Thymus (tissue), 11 donors: ENCODE measurements at regions not wholly inside any gene's neighbourhood (a gene's known extent, or its start where the extent isn't known, plus 50 kb on each side); places are given as distances from the start of the nearest gene placed in this dataset.

Experiments
- DNase-seq, 9 donors: peaks; one replicate each; pipeline ENCODE4 v3.0.0-alpha.2; 2013; ENCODE audit warnings: low spot score in 9 of 9, low read depth in 6 of 9, missing footprints in 1 of 9
- H3K27ac ChIP-seq, 2 donors: one replicate each; pipeline ENCODE4 v1.5.1; 2013; ENCODE audit warnings: control low read depth in 1 of 2, low read depth in 1 of 2, low read length in 1 of 2, mild to moderate bottlenecking in 1 of 2, moderate library complexity in 1 of 2
- H3K27me3 ChIP-seq, 2 donors: one replicate each; pipeline ENCODE4 v1.5.1; 2013; ENCODE audit warnings: low read length in 1 of 2; ENCODE audit not compliant: control insufficient read depth in 2 of 2, insufficient read depth in 1 of 2
- H3K36me3 ChIP-seq, 2 donors: one replicate each; pipeline ENCODE4 v1.5.1; 2013; ENCODE audit warnings: low read length in 1 of 2, mild to moderate bottlenecking in 1 of 2, moderate library complexity in 1 of 2; ENCODE audit not compliant: control insufficient read depth in 2 of 2, insufficient read depth in 2 of 2
- H3K4me1 ChIP-seq, 2 donors: one replicate each; pipeline ENCODE4 v1.5.1; 2013; ENCODE audit warnings: low read length in 2 of 2; ENCODE audit not compliant: control insufficient read depth in 2 of 2, insufficient read depth in 2 of 2
- H3K4me3 ChIP-seq, 2 donors: one replicate each; pipeline ENCODE4 v1.5.1; 2013; ENCODE audit warnings: low read length in 2 of 2, control low read depth in 1 of 2, mild to moderate bottlenecking in 1 of 2
- H3K9me3 ChIP-seq, 2 donors: one replicate each; pipeline ENCODE4 v1.5.1; 2013; ENCODE audit warnings: low read length in 1 of 2, mild to moderate bottlenecking in 1 of 2; ENCODE audit not compliant: control insufficient read depth in 2 of 2, insufficient read depth in 1 of 2
- WGBS: extraction: QIAGEN DNeasy Blood & Tissue Kit; methylation state at CpG from one replicate; pipeline ENCODE4 v1.1.7; 2013; 5-methylcytosine and 5-hydroxymethylcytosine counted together
- donor health status: healthy.

DNA sequence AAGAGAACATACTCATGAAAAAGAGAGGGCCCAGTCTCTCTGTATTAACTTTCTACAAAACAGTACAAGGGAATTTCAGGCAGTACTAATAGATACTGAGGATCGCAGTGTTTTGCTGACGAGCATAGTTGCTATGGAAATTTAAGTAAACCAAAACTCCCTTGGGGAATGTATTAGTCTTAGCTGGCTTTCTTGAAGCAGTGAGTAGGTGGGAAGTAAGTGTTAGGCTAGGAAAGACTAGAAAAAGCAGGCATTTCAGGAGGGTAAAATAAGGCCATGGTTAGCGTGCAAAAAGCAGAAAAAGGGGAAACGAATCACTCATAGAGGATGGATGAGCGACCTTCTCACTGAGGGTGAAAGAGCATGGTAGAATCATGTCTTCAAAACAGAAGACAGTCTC lies 84.3 kb upstream of the ACTBL2 start:
- DNase-seq: no peak
- Histone ChIP-seq H3K36me3 (no peaks in the 10 kb centered on the region), H3K9me3 (no peaks in the 10 kb centered on the region), H3K27ac (no peak overlapping the region), H3K4me3 (no peak overlapping the region), H3K27me3 (no peaks in the 10 kb centered on the region), H3K4me1 (no peaks in the 10 kb centered on the region)
- WGBS: 93% methylated on average over 5 of the region's 5 CpGs

DNA sequence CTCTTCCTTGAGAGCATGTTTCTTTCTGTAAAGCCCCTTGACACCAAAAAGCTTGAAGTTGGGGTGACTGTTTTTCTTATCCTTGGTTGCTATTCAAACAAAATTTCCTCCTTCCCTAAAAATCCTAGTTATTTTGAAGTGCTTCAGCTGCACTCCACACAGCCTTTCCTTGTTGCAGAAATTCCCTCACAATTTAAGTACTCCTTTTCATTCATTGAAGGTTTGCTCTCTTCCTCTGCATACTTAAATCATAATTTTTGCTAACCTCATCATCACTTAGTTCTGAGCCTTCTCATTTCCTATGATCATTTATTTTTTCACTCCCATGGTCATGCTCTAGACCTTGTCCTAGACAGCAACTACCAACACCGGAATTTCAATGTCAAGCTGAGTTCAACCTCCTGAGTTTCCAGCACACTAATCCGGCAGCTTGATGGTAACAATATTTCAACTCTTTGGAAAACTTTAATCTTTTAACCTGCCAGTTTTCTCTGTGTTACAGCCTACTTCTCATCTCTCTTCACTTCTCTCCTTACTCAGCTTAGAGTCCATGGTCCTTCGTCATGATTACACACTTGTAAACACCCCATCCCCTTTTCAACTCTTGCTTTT lies 78.7 kb upstream of the ACTBL2 start:
- 96% methylated on average over 3 of the region's 3 CpGs for WGBS
- H3K9me3 ChIP-seq: no peaks in the 10 kb centered on the region
- H3K36me3 ChIP-seq: no peaks in the 10 kb centered on the region
- no peak overlapping the region for H3K27ac ChIP-seq
- no peak for DNase-seq
- H3K27me3 ChIP-seq: no peaks in the 10 kb centered on the region
- H3K4me3 ChIP-seq: no peak overlapping the region
- H3K4me1 ChIP-seq: no peaks in the 10 kb centered on the region

- no peak for DNase-seq
- Histone ChIP-seq H3K36me3 (no peaks in the 10 kb centered on the region), H3K27ac (no peak overlapping the region), H3K4me1 (no peaks in the 10 kb centered on the region), H3K4me3 (no peak overlapping the region), H3K9me3 (no peaks in the 10 kb centered on the region), H3K27me3 (no peaks in the 10 kb centered on the region)
- 95% methylated on average over 3 of the region's 3 CpGs for WGBS
These were observed 76.6 kb upstream of the ACTBL2 start for GRCh38 chr5:57559110-57559635.

GRCh38 chr5:57552033-57552432 lies 69.4 kb upstream of the ACTBL2 start:
- H3K27ac ChIP-seq: no peak overlapping the region
- DNase-seq: no peak
- WGBS: 94% methylated on average over 3 of the region's 3 CpGs
- H3K36me3 ChIP-seq: no peaks in the 10 kb centered on the region
- H3K4me1 ChIP-seq: no peaks in the 10 kb centered on the region
- no peaks in the 10 kb centered on the region for H3K9me3 ChIP-seq
- no peak overlapping the region for H3K4me3 ChIP-seq
- no peaks in the 10 kb centered on the region for H3K27me3 ChIP-seq

DNA sequence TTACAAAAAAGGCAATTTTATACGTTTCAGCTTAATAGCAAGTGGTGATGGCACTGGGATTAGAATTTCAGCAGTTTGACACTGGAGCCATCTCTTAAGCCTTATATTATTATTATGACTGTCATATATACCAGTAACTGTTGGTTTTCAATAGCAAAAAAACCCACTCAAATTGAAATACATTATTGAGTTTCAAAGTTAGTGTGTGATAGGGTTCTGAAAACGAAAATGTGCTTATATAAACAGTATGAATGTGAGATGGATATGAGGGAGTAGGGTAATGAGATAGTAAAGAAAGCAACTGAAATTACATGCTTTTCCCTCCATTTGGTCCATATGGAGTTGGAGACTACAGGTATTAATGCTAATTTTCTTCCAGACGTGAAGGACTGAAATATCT lies 68.6 kb upstream of the ACTBL2 start:
- Histone ChIP-seq H3K36me3 (no peaks in the 10 kb centered on the region), H3K4me3 (no peak overlapping the region), H3K27ac (no peak overlapping the region), H3K9me3 (no peaks in the 10 kb centered on the region), H3K27me3 (no peaks in the 10 kb centered on the region), H3K4me1 (no peaks in the 10 kb centered on the region)
- DNase-seq: no peak
- WGBS: 95% methylated on average over 3 of the region's 3 CpGs

DNA sequence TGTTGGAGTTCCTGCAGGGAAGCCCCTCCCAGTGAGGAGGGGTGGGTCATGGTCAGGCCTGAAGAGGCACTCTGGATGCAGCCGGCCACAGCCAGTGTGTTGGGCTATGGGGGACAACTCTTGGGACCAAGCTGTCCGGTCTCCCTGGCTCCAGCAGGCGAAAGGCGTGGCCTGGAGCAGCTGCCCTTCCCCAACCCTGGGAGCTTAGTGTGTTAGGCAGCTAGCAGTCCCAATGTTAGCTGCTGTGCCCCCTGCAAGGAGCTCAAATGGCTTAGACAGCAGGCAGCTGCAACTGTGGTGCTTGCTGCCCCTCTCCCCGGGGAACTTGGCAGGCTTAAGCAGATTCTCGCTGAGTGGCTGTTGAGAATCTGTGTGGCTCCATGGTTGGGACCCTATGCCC lies 67.5 kb upstream of the ACTBL2 start:
- H3K36me3 ChIP-seq: no peaks in the 10 kb centered on the region
- DNase-seq: no peak
- no peak overlapping the region for H3K27ac ChIP-seq
- H3K9me3 ChIP-seq: no peaks in the 10 kb centered on the region
- no peak overlapping the region for H3K4me3 ChIP-seq
- no peaks in the 10 kb centered on the region for H3K27me3 ChIP-seq
- H3K4me1 ChIP-seq: no peaks in the 10 kb centered on the region
- 97% methylated on average over 6 of the region's 6 CpGs for WGBS

GRCh38 chr5:57549566-57549965 lies 67.0 kb upstream of the ACTBL2 start:
- H3K4me1 ChIP-seq: no peaks in the 10 kb centered on the region
- H3K36me3 ChIP-seq: no peaks in the 10 kb centered on the region
- no peaks in the 10 kb centered on the region for H3K9me3 ChIP-seq
- no peaks in the 10 kb centered on the region for H3K27me3 ChIP-seq
- DNase-seq: no peak
- no peak overlapping the region for H3K27ac ChIP-seq
- no peak overlapping the region for H3K4me3 ChIP-seq

GRCh38 chr5:57540823-57541222 lies 58.2 kb upstream of the ACTBL2 start:
- H3K27ac ChIP-seq: no peak overlapping the region
- DNase-seq: no peak
- no peaks in the 10 kb centered on the region for H3K9me3 ChIP-seq
- 97% methylated on average over 2 of the region's 2 CpGs for WGBS
- H3K36me3 ChIP-seq: no peaks in the 10 kb centered on the region
- no peaks in the 10 kb centered on the region for H3K27me3 ChIP-seq
- no peak overlapping the region for H3K4me3 ChIP-seq
- no peaks in the 10 kb centered on the region for H3K4me1 ChIP-seq

- Histone ChIP-seq H3K27ac (no peak overlapping the region), H3K4me3 (no peak overlapping the region), H3K4me1 (no peaks in the 10 kb centered on the region), H3K27me3 (no peaks in the 10 kb centered on the region), H3K36me3 (no peaks in the 10 kb centered on the region), H3K9me3 (no peaks in the 10 kb centered on the region)
- 93% methylated on average over 3 of the region's 3 CpGs for WGBS
- no peak for DNase-seq
These were observed 56.7 kb upstream of the ACTBL2 start for GRCh38 chr5:57539281-57539701.
